HCT116 (cell line): ENCODE measurements at regions not wholly inside any gene's neighbourhood (a gene's known extent, or its start where the extent isn't known, plus 50 kb on each side); places are given as distances from the start of the nearest gene placed in this dataset.

Experiments
- ATAC-seq: fragments of 200-7000 bp; cut with Tn5 transposase; 2 replicates; pipeline ENCODE4 v1.9.1; 2020; ENCODE audit warnings: mild to moderate bottlenecking, moderate library complexity
- BruUV-seq: library from RNA; stranded (reverse); fragments of 400-500 nt; replicated peaks from 2 replicates; lab custom pipeline; 2021; lab: Mats Ljungman, UMichigan
- CTCF ChIA-PET: fragments of 300-600 bp; sonication (Branson Sonifier 250); formaldehyde crosslinking; loops from one replicate; lab custom pipeline; 2021; ENCODE audit warnings: antibody characterized with exemption; lab: Charles Lee
- POLR2A ChIA-PET: fragments of 300-600, 350-600 bp; sonication (Branson Sonifier 250); formaldehyde crosslinking; loops from one replicate; lab custom pipeline; 2021; ENCODE audit warnings: antibody characterized with exemption; lab: Charles Lee
- RAD21 ChIA-PET, 2 experiments: fragments of 300-600 bp; sonication (Branson Sonifier 250); formaldehyde crosslinking; loops; one replicate each; lab custom pipeline; 2023; ENCODE audit warnings: low total read pairs in 2 of 2; ENCODE audit not compliant: uncharacterized antibody in 2 of 2, unreplicated experiment in 2 of 2, low non-redundant PET in 1 of 2; lab: Charles Lee
- DNase-seq: peaks from one replicate; pipeline ENCODE4 v3.0.0-alpha.2; 2010; ENCODE audit warnings: low read depth, low spot score
- H2AFZ ChIP-seq: fragments of 200-600 bp; shearing (Covaris generic), sonication (generic); 2 replicates; pipeline ENCODE4 v1.6.1; 2017; ENCODE audit warnings: low read depth, mixed run types, mixed read lengths, antibody characterized with exemption, low read length; ENCODE audit not compliant: poor library complexity, severe bottlenecking
- H3K27ac ChIP-seq: 2 replicates; pipeline ENCODE4 v1.5.1; 2012; ENCODE audit warnings: low read depth, low read length
- H3K27me3 ChIP-seq: fragments of 200-600 bp; sonication (generic); 2 replicates; pipeline ENCODE4 v1.6.1; 2016; ENCODE audit warnings: mixed run types, low read length, mixed read lengths; ENCODE audit not compliant: insufficient read depth
- H3K36me3 ChIP-seq, 2 experiments: fragments of 200-500 bp in 1 of 2; fragments of 200-600 bp in 1 of 2; sonication (Bioruptor generic) in 1 of 2; sonication (generic) in 1 of 2; 2 replicates each; pipeline versions ENCODE4 v1.5.1 to v1.6.1; 2014 to 2016; ENCODE audit warnings: low read length in 2 of 2, inconsistent platforms in 1 of 2, mixed read lengths in 1 of 2, mixed run types in 1 of 2; ENCODE audit not compliant: insufficient read depth in 2 of 2, control insufficient read depth in 1 of 2
- H3K4me1 ChIP-seq, 2 experiments: fragments of 200-600 bp in 1 of 2; sonication (generic) in 1 of 2; 2 replicates each; pipeline versions ENCODE4 v1.5.1 to v1.6.1; 2012 to 2017; ENCODE audit warnings: low read length in 2 of 2, inconsistent platforms in 1 of 2, mild to moderate bottlenecking in 1 of 2, mixed read lengths in 1 of 2, mixed run types in 1 of 2, moderate library complexity in 1 of 2; ENCODE audit not compliant: insufficient read depth in 2 of 2, control insufficient read depth in 1 of 2
- H3K4me2 ChIP-seq: fragments of 200-600 bp; sonication (generic); 2 replicates; pipeline ENCODE4 v1.6.1; 2017; ENCODE audit warnings: mixed run types, low read length, mixed read lengths
- H3K4me3 ChIP-seq, 2 experiments: fragments of 200-600 bp in 1 of 2; sonication (generic) in 1 of 2; replicated peaks in 1 of 2; 2 replicates each; pipeline ENCODE4 v1.5.1; 2011 to 2016; ENCODE audit warnings: low read length in 2 of 2, control low read depth in 1 of 2, low read depth in 1 of 2, mild to moderate bottlenecking in 1 of 2, mixed read lengths in 1 of 2, mixed run types in 1 of 2
- H3K79me2 ChIP-seq: fragments of 200-600 bp; sonication (generic); 2 replicates; pipeline ENCODE4 v1.6.1; 2017; ENCODE audit warnings: mild to moderate bottlenecking, mixed run types, low read length, moderate library complexity, mixed read lengths; ENCODE audit not compliant: insufficient read depth
- H3K9ac ChIP-seq: fragments of 200-600 bp; sonication (generic); 2 replicates; pipeline ENCODE4 v1.6.1; 2016; ENCODE audit warnings: low read length, mixed read lengths
- H3K9me2 ChIP-seq: fragments of 200-600 bp; sonication (generic), shearing (Covaris generic); 2 replicates; pipeline ENCODE4 v1.6.1; 2017; ENCODE audit warnings: mixed run types, mild to moderate bottlenecking, moderate library complexity; ENCODE audit not compliant: insufficient read depth
- H3K9me3 ChIP-seq, 2 experiments: fragments of 200-500 bp in 1 of 2; fragments of 200-600 bp in 1 of 2; sonication (Bioruptor generic) in 1 of 2; sonication (generic) in 1 of 2; 2 replicates each; pipeline ENCODE4 v1.6.1; 2014 to 2017; ENCODE audit warnings: low read length in 2 of 2, mixed read lengths in 2 of 2, inconsistent platforms in 1 of 2, low read depth in 1 of 2, mild to moderate bottlenecking in 1 of 2, mixed run types in 1 of 2, moderate library complexity in 1 of 2; ENCODE audit not compliant: control insufficient read depth in 1 of 2, insufficient read depth in 1 of 2
- H4K20me1 ChIP-seq: fragments of 200-600 bp; sonication (generic), shearing (Covaris generic); 2 replicates; pipeline ENCODE4 v1.6.1; 2017; ENCODE audit warnings: mixed run types, mild to moderate bottlenecking, moderate library complexity; ENCODE audit not compliant: insufficient read depth
- CEBPB ChIP-seq: IDR thresholded peaks from 2 replicates; pipeline ENCODE4 v1.6.1; 2012; ENCODE audit warnings: low read depth
- CTCF ChIP-seq, 3 experiments: fragments of 200-600 bp in 1 of 3; sonication (generic) in 1 of 3; IDR thresholded peaks in 2 of 3; conservative IDR thresholded peaks in 1 of 3; 2 replicates each; pipeline ENCODE4 v1.5.1; 2012 to 2017; ENCODE audit warnings: low read depth in 2 of 3, low read length in 2 of 3, antibody characterized with exemption in 1 of 3, borderline replicate concordance in 1 of 3, control low read depth in 1 of 3, mild to moderate bottlenecking in 1 of 3, mixed read lengths in 1 of 3, mixed run types in 1 of 3, moderate library complexity in 1 of 3; ENCODE audit not compliant: insufficient read depth in 1 of 3
- EZH2phosphoT487 ChIP-seq: fragments of 200-600 bp; IDR thresholded peaks from 2 replicates; pipeline ENCODE4 v1.6.1; 2018; ENCODE audit warnings: antibody characterized with exemption, borderline replicate concordance
- RAD21 ChIP-seq: IDR thresholded peaks from 2 replicates; pipeline ENCODE4 v1.6.1; 2012; ENCODE audit warnings: low read depth, mild to moderate bottlenecking
- SIN3A ChIP-seq: IDR thresholded peaks from 2 replicates; pipeline ENCODE4 v1.6.1; 2012; ENCODE audit warnings: low read depth
- TCF7L2 ChIP-seq: IDR thresholded peaks from 2 replicates; pipeline ENCODE4 v1.7.0; 2011; ENCODE audit warnings: borderline replicate concordance, inconsistent platforms; ENCODE audit not compliant: insufficient read depth, insufficient read length; ENCODE audit errors: extremely low read depth
- YY1 ChIP-seq: IDR thresholded peaks from 2 replicates; pipeline ENCODE4 v1.6.1; 2011; ENCODE audit warnings: low read length, low read depth, moderate library complexity, mild to moderate bottlenecking; ENCODE audit not compliant: insufficient replicate concordance; ENCODE audit errors: extremely low read depth
- ZNF274 ChIP-seq: fragments of 200-500 bp; sonication (Bioruptor generic); IDR thresholded peaks from 2 replicates; pipeline ENCODE4 v1.6.1; 2014; ENCODE audit warnings: mild to moderate bottlenecking, low read depth, low read length, inconsistent platforms
- intact Hi-C: fragments of 100-400 bp; cut with micrococcal nuclease; formaldehyde crosslinking; loops from 2 replicates; pipeline ENCODE4 v1.10.0; 2022

- TF ChIP-seq CTCF (IDR thresholded peaks at IDR 0.05 in 2 of 3, conservative IDR thresholded peaks at IDR 0.05 in 1 of 3; ENCODE audit: borderline replicate concordance in 1 of 3, insufficient read depth in 1 of 3, low read depth in 2 of 3, low read length in 2 of 3), result no peak
- TF ChIP-seq TCF7L2, result no peak
- TF ChIP-seq RAD21, result no peak
- no peak for TF ChIP-seq YY1
- TF ChIP-seq ZNF274, result no peak
Observed at GRCh38 chr16:50888486-50889261, 146.8 kb downstream of the CYLD start (continued).

- BruUV-seq, result no TSS peak
- H3K9me3 ChIP-seq, result no peaks in the 10 kb centered on the region
- H3K9me2 ChIP-seq, result no peaks in the 10 kb centered on the region
- no peak overlapping the region for H3K4me2 ChIP-seq
- TF ChIP-seq CEBPB, result no peak
- TF ChIP-seq SIN3A, result no peak
- no peak for TF ChIP-seq EZH2phosphoT487
- TF ChIP-seq, all 23 proteins: peak for 0
- CTCF ChIA-PET, result interaction anchor here (1.0 kb wide), 1 partner anchor 81 kb away, joined by 4 read pairs; no protein-coding TSS in a partner anchor
- ATAC-seq (no peak), DNase-seq (no peak)
- intact Hi-C loops, result no loop called here
- Histone ChIP-seq H3K4me3 (no peak overlapping the region), H3K36me3 (no peaks in the 10 kb centered on the region), H3K4me1 (no peaks in the 10 kb centered on the region), H2AFZ (no peak overlapping the region), H3K9ac (no peak overlapping the region), H3K27ac (no peak overlapping the region), H3K79me2 (no peaks in the 10 kb centered on the region), H3K27me3 (peaks cover 32% of the 10 kb centered on the region), H4K20me1 (no peaks in the 10 kb centered on the region)
- POLR2A ChIA-PET, result no interaction called here
- RAD21 ChIA-PET, result interaction anchor here in 1 of 2 experiments (0.7 kb wide), 1 partner anchor 36 kb away, joined by 6 read pairs; no protein-coding TSS in a partner anchor
Observed at GRCh38 chr16:50887500-50888298, 145.8 kb downstream of the CYLD start.
